OCI-LY1 (cell line): ENCODE measurements at regions not wholly inside any gene's neighbourhood (a gene's known extent, or its start where the extent isn't known, plus 50 kb on each side); places are given as distances from the start of the nearest gene placed in this dataset.

Experiments
- H2AFZ ChIP-seq: fragments of 200-600 bp; sonication (generic), shearing (Covaris generic); 2 replicates; pipeline ENCODE4 v1.6.0; 2014; ENCODE audit warnings: antibody characterized with exemption, mild to moderate bottlenecking, low read length
- H3F3A ChIP-seq: fragments of 200-600 bp; sonication (generic), shearing (Covaris generic); 2 replicates; pipeline ENCODE4 v1.6.0; 2014; ENCODE audit warnings: mild to moderate bottlenecking, antibody characterized with exemption, low read length, moderate library complexity; ENCODE audit not compliant: insufficient read depth
- H3K27ac ChIP-seq: fragments of 200-600 bp; sonication (generic); 2 replicates; pipeline ENCODE4 v1.5.1; 2014; ENCODE audit warnings: low read length, mixed run types, mild to moderate bottlenecking, low read depth; ENCODE audit not compliant: poor library complexity, severe bottlenecking
- H3K27me3 ChIP-seq: fragments of 200-600 bp; sonication (generic); 2 replicates; pipeline ENCODE4 v1.6.0; 2014; ENCODE audit warnings: antibody characterized with exemption, mild to moderate bottlenecking, low read length, moderate library complexity; ENCODE audit not compliant: insufficient read depth
- H3K36me3 ChIP-seq: fragments of 200-600 bp; sonication (generic); 2 replicates; pipeline ENCODE4 v1.6.1; 2014; ENCODE audit warnings: mild to moderate bottlenecking, antibody characterized with exemption, low read length, moderate library complexity, mixed read lengths; ENCODE audit not compliant: insufficient read depth
- H3K4me1 ChIP-seq: fragments of 200-600 bp; sonication (generic); 2 replicates; pipeline ENCODE4 v1.5.1; 2014; ENCODE audit warnings: mild to moderate bottlenecking, low read length, moderate library complexity; ENCODE audit not compliant: insufficient read depth, severe bottlenecking
- H3K4me2 ChIP-seq: fragments of 200-600 bp; sonication (generic), shearing (Covaris generic); 2 replicates; pipeline ENCODE4 v1.6.1; 2014; ENCODE audit warnings: low read length
- H3K4me3 ChIP-seq: fragments of 200-600 bp; sonication (generic); 2 replicates; pipeline ENCODE4 v1.5.1; 2014; ENCODE audit warnings: low read length, low read depth, mild to moderate bottlenecking, mixed read lengths; ENCODE audit not compliant: poor library complexity, severe bottlenecking
- H3K79me2 ChIP-seq: fragments of 200-600 bp; shearing (Covaris generic); 2 replicates; pipeline ENCODE4 v1.6.1; 2016; ENCODE audit warnings: mixed run types, low read length, mixed read lengths; ENCODE audit not compliant: insufficient read depth
- H3K9ac ChIP-seq: fragments of 200-600 bp; sonication (generic), shearing (Covaris generic); 2 replicates; pipeline ENCODE4 v1.6.1; 2014; ENCODE audit warnings: mild to moderate bottlenecking, low read length, mixed read lengths
- H3K9me2 ChIP-seq: fragments of 200-600 bp; sonication (generic), shearing (Covaris generic); 2 replicates; pipeline ENCODE4 v1.6.1; 2014; ENCODE audit warnings: low read depth, mild to moderate bottlenecking, low read length, mixed read lengths
- H3K9me3 ChIP-seq: fragments of 200-600 bp; shearing (Covaris generic); 2 replicates; pipeline ENCODE4 v1.6.1; 2014; ENCODE audit warnings: low read length, mixed read lengths
- H4K20me1 ChIP-seq: fragments of 200-600 bp; sonication (generic), shearing (Covaris generic); 2 replicates; pipeline ENCODE4 v1.6.0; 2016; ENCODE audit warnings: mild to moderate bottlenecking, low read length; ENCODE audit not compliant: insufficient read depth
- CTCF ChIP-seq: fragments of 200-600 bp; sonication (generic), shearing (Covaris generic); IDR thresholded peaks from 2 replicates; pipeline ENCODE4 v1.5.1; 2017; ENCODE audit warnings: mild to moderate bottlenecking, antibody characterized with exemption, low read length, moderate library complexity, mixed read lengths
- EZH2 ChIP-seq: fragments of 200-600 bp; sonication (generic), shearing (Covaris generic); IDR thresholded peaks from 2 replicates; pipeline ENCODE4 v1.8.0; 2017; ENCODE audit warnings: borderline replicate concordance, mixed run types, mild to moderate bottlenecking, antibody characterized with exemption, low read length, moderate library complexity, mixed read lengths

- Histone ChIP-seq H3K27ac (no peak overlapping the region), H3K79me2 (no peaks in the 10 kb centered on the region), H3F3A (no peaks in the 10 kb centered on the region), H4K20me1 (no peaks in the 10 kb centered on the region), H3K9ac (no peak overlapping the region), H2AFZ (no peak overlapping the region), H3K9me2 (no peaks in the 10 kb centered on the region), H3K4me1 (no peaks in the 10 kb centered on the region), H3K4me3 (no peak overlapping the region), H3K9me3 (no peaks in the 10 kb centered on the region), H3K4me2 (no peak overlapping the region), H3K36me3 (no peaks in the 10 kb centered on the region), H3K27me3 (no peaks in the 10 kb centered on the region)
- no peak for TF ChIP-seq EZH2
- TF ChIP-seq CTCF, result no peak
Measured at GRCh38 chr4:166422475-166422874, 549.4 kb downstream of the TLL1 start.

- TF ChIP-seq CTCF, result no peak
- TF ChIP-seq EZH2, result no peak
- no peak overlapping the region for H2AFZ ChIP-seq
- H3K9ac ChIP-seq, result no peak overlapping the region
- no peaks in the 10 kb centered on the region for H3K36me3 ChIP-seq
- H3K4me2 ChIP-seq, result no peak overlapping the region
- H3K9me3 ChIP-seq, result no peaks in the 10 kb centered on the region
- H3K79me2 ChIP-seq, result no peaks in the 10 kb centered on the region
- H3K4me1 ChIP-seq, result no peaks in the 10 kb centered on the region
- H3K9me2 ChIP-seq, result no peaks in the 10 kb centered on the region
- H4K20me1 ChIP-seq, result no peaks in the 10 kb centered on the region
- no peak overlapping the region for H3K27ac ChIP-seq
- H3F3A ChIP-seq, result no peaks in the 10 kb centered on the region
- H3K4me3 ChIP-seq, result no peak overlapping the region
- H3K27me3 ChIP-seq, result no peaks in the 10 kb centered on the region
Measured at GRCh38 chr4:166426300-166426863, 553.3 kb downstream of the TLL1 start.

- H3K79me2 ChIP-seq, result no peaks in the 10 kb centered on the region
- H3K9me3 ChIP-seq, result no peaks in the 10 kb centered on the region
- no peak overlapping the region for H3K4me2 ChIP-seq
- H3K27me3 ChIP-seq, result no peaks in the 10 kb centered on the region
- no peaks in the 10 kb centered on the region for H3F3A ChIP-seq
- H3K4me3 ChIP-seq, result no peak overlapping the region
- H3K36me3 ChIP-seq, result no peaks in the 10 kb centered on the region
- no peaks in the 10 kb centered on the region for H4K20me1 ChIP-seq
- H3K9ac ChIP-seq, result no peak overlapping the region
- H3K27ac ChIP-seq, result no peak overlapping the region
- no peak overlapping the region for H2AFZ ChIP-seq
- H3K9me2 ChIP-seq, result no peaks in the 10 kb centered on the region
- no peaks in the 10 kb centered on the region for H3K4me1 ChIP-seq
- TF ChIP-seq CTCF (no peak), EZH2 (no peak)
Measured at GRCh38 chr4:166432125-166432524, 559.1 kb downstream of the TLL1 start.
